GM18502 (cell line): ENCODE measurements at regions not wholly inside any gene's neighbourhood (a gene's known extent, or its start where the extent isn't known, plus 50 kb on each side); places are given as distances from the start of the nearest gene placed in this dataset.
"Not testable (repeated sequence)": the region's sequence is repeated elsewhere in the genome, so short reads cannot be mapped to it uniquely, and the experiment has no call there.

ENCODE experiments used
- ATAC-seq: cut with Tn5 transposase; IDR thresholded peaks from one replicate; pipeline ENCODE4 v1.9.1; 2021; ENCODE audit warnings: mild to moderate bottlenecking; ENCODE audit not compliant: unreplicated experiment, poor library complexity

DNA sequence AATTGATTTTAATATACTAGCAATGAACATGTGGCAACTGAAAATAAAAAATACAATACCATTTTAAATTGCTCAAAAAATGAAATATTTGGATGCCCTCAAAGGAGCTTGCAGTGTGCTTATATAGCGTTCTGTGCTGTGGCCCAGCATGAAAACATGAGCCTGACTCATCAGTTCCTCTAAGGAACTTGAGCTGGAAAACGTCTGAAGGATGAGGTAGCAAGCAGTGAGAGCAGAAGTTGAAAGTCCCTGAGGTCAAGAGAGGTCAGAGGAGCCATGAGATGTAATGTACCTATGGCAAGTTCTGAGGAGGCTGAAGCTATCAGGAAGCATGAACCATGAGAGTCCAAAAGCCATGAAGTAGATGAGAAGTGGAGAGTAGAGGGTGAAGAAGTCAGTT, 59.7 kb downstream of the HMGB3 start:
- ATAC-seq: no peak

DNA sequence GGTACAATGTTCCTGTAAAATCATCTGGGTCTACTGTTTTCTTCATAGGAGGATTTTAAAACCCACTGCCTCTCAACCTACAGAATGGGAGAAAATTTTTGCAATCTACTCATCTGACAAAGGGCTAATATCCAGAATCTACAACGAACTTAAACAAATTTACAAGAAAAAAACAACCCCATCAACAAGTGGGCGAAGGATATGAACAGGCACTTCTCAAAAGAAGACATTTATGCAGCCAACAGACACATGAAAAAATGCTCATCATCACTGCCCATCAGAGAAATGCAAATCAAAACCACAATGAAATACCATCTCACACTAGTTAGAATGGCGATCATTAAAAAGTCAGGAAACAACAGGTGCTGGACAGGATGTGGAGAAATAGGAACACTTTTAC, 83.2 kb downstream of the HMGB3 start:
- ATAC-seq: not testable (repeated sequence)

DNA sequence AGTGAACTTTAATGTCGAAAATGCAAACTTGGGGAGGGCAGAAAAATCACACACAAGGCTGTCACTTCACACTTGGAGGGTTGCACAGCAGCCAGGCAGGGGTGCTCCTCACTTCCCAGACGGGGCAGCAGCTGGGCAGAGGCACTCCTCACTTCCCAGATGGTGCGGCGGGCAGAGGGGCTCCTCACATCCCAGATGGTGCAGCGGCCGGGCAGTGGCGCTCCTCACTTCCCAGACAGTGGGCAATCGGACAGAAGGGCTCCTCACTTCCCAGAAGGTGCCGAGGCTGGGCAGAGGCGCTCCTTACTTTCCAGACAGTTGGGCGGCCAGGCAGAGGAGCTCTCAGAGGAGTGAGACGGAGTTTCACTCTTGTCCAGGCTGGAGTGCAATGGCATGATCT, 90.6 kb downstream of the HMGB3 start:
- ATAC-seq: no peak

DNA sequence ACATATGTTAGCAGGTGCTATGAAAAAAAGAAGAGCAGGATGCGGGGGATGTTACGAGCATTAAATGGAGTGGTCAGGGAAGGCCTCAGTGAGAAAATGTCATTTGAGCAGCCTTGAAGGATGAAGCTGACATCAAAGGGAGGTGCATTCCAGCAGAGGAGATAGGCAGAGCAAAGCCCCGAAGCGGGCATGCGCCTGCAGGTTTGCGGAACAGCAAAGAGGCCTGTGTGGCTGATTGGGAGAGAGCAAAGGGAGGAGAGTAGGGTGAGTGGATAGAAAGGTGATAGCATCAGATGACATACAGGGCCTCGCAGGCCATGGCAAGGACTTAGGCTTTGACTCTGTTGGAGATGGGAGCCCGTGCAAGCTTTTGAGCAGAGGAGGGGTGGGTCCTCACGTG, 95.4 kb upstream of the GPR50 start:
- ATAC-seq: no peak

DNA sequence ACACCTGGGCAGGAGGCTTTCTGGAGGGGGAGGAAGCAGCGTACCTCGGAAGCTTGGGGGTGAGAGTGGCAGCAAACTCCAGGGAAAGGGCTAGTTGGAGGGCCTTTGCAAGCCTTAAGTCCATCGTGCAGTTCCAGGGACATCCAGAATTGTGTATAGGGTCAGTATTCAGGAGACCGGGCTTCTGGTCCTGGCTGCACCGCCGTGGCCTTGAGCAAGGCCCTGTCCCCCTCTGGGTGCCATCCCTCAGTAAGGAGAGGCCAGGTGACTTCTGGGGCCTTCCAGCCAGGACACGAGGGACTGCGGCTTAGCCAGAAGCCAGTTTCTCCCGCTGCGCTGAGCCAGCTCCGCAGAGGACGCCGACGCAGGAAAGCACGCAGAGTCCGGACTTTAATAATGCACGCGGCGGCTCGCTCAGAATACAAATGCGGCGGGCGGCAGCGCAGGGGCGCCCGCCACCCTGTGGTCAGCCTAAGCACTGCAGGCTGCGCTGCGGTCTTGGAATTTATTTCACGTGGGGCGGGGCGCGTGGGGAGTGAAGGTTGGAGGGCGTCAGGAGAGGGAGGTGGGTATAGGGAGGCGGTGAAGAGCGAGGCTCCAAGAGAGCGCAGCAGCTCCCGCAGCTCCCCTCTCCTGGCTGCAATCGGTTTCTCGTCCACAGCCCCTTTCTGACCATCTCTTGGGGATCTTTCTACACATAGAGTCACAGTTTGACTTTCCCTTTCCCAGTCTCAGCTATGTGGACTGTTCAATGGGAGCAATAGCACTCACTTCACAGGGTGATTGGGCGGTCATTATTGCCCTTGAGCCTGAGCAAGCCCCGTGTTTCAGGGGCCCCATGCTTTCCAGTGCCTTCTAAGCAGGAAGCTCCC, 94.1 kb upstream of the GPR50 start:
- ATAC-seq: peak; percentile 86

DNA sequence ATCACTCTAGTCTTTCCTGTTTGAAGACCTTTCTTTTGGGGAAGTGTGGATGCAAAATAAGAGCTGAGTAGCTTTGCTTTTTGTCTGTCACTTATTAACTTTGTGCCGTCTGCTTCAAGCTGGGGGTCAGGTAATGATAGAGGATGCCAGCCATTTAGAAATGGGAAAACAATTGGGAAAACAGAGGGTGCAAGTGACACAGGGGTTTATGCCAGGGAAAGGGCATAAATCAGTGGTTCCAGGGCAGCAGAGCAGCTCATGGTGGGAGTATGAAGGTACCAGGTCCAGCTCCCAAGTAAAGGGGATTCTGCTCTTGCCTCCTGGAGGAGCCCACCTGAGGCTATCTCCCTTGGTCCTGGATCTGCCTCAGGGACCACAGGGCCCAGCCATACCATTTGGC, 91.9 kb upstream of the GPR50 start:
- no peak for ATAC-seq

DNA sequence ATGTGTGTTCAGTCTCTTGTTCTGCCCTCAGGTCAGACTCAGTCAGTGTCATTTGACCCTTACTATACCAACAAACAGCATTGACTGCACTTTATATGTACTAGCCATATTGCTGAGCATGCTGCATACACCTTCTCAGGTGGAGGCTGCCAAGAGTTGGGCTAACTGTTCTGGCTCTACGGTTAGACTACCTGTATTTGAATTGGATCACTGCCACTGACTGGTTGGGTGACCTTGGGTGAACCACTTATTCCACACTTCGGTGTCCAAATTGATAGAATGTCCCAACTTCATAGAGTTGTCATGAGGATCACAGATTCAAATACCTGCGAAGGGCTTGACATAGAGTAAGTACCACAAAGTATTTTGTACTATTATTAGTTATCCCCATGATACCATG, 91.2 kb upstream of the GPR50 start:
- ATAC-seq: no peak

DNA sequence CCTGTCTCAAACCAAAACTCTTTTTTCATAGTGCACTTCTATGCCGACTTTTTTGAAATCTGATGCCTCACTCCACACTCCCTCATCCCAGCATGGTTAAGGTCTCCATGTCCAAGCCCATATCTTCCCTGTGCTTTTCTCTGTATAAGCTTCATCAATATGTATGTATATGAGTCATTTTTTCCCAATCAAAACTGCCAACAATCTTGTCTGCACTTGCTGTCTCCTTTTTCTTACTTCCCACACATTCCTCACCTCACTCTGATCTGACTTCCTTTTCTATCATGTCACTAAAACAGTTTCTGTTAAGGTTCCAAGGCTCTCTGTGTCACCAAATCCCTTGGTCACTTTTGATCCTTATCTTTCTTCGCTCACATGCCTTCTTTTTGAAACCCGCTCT, 88.2 kb upstream of the GPR50 start:
- ATAC-seq: no peak

DNA sequence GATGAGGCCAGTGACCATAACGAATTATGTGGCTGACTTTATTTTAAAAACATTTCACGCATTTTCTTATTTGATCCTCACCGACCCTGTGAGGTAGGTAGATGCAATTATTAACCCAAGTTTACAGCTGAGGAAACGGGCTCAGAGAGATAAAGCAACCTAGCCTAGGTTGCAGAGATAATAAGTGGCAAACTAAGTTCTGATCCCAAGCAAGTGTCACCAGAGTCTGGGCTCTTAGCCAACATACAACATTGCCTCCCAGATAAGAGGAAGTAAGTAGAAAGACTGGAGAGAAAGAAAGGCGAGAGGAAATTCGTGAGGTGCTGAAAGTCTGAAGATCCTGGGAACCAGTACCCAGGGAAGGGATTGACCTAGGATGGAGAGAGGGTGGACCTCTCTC, 77.4 kb upstream of the GPR50 start:
- ATAC-seq: no peak

DNA sequence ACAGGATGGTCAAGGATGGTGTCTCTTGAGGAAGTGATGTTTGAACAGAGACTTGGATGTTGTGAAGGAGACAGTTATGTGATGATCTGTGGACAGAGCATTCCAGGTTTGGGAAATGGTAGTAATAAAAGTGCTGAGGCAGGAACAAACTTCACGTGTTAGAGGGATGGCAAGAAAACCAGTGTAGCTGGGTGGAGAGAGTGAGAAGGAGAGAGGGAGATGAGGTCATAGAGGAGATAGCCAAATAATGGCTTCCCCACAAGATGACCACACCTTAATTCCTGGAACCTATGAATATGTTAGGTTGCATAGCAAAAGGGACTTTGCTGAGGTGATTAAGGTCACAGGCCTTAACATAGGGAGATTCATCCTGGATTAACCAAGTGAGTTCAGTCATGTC, 75.6 kb upstream of the GPR50 start:
- ATAC-seq: no peak

DNA sequence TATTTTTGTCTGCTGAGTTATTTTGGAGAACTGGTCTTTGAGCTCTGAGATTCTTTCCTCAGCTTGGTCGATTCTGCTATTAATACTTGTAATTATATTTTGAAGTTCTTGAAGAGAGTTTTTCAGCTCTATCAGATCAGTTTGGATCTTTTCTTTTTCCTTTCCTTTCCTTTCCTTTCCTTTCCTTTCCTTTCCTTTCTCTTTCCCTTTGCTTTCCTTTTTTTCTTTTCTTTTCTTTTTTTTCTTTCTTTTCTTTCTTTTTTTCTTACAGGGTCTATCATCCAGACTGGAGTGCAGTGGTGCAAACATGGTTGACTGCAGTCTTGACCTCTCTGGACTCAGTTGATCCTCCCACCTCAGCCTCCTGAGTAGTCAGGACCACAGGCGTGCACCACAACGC, 63.2 kb upstream of the GPR50 start:
- ATAC-seq: not testable (repeated sequence)
